NCI-H146 treated with DMSO at 0.1 percent for 48 hours (cell line): ENCODE measurements at regions not wholly inside any gene's neighbourhood (a gene's known extent, or its start where the extent isn't known, plus 50 kb on each side); places are given as distances from the start of the nearest gene placed in this dataset.
"Not testable (repeated sequence)": the region's sequence is repeated elsewhere in the genome, so short reads cannot be mapped to it uniquely, and the experiment has no call there.

Experiments
- DNase-seq: peaks from one replicate; lab custom pipeline; 2025; ENCODE audit not compliant: unreplicated experiment; lab: John Stamatoyannopoulos, UW

GRCh38 chr7:149992366-149992765 is 118.6 kb downstream of the ATP6V0E2 start:
- DNase-seq, result not testable (repeated sequence)

DNA sequence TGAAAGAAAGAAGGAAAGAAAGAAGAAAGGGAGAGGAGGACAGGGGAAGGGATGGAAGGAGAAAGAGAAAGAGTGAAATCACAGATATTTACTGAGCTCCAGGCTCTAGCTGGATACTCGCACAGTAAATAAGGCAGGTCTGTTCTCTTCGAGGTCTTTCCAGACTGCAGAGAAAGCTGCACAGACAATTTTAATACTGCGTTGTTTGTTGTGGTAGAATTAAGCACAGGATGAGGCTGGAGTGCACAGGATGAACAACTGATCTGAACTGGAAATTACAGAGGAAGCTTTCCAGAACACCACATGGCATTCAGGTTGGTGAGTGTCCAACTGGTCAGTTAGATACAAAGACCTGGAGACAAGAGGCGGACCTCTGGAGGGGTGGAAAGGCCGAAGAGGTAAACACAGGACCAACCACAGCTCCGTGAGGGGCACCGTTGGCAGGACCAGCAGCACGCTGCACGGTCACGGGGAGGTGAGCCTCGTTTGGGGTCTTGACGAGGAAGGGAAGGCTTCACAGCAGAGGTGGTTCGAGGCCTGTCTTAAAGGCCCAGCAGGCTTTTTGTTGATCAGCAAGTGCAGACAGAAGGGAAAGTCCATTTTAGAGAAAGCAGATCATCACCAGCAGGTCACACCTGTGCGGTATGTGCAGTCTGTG is 121.7 kb downstream of the ATP6V0E2 start:
- DNase-seq, result not testable (repeated sequence)

- not testable (repeated sequence) for DNase-seq
Observed at GRCh38 chr7:150000780-150001599, 127.2 kb downstream of the ATP6V0E2 start.

DNA sequence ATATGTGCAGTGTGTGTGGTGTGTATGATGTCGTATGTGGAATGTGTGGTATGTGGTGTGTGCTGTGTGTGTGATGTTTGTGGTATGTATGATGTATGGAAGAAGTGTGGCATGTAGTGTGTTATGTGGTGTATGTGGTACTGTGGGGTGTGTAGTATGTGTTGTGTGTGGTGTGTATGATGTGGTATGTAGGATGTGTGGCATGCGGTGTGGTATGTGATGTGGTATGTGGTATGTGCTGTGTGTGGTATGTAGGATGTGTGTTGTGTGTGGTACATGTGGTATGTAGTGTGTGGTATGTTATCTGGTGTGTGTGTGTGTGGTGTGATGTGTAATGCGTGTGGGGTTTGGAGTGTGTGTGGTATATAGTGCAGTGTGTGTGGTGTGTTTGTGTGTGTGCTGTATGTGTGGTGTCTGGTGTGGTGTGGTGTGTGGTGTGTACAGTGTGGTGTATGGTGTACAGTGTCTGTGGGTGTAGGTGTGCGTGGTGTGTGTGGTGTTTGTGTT is 129.6 kb downstream of the ATP6V0E2 start:
- no peak for DNase-seq

DNA sequence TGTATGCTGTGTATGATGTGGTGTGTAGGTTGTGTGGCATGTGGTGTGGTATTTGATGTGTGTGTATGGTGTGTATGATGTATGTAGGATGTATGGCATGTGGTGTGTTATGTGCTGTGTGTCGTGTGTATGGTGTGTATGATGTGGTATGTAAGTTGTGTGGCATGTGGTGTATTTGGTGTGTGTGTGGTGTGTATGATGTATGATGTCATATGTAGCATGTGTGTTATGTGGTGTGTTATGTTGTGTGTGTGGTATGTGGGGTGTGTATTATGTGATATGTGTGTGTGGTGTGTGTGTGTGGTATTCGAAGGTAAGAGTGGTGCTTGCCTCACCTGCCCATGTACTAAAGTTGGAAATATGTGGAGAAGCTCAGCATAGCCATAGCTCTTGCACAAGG is 130.2 kb downstream of the ATP6V0E2 start:
- not testable (repeated sequence) for DNase-seq

GRCh38 chr7:150004843-150005242 is 131.1 kb downstream of the ATP6V0E2 start:
- not testable (repeated sequence) for DNase-seq

- DNase-seq, result not testable (repeated sequence)
Observed at GRCh38 chr7:150009620-150010303, 136.0 kb downstream of the ATP6V0E2 start.

GRCh38 chr7:150016651-150017189 is 143.0 kb downstream of the ATP6V0E2 start:
- not testable (repeated sequence) for DNase-seq

DNA sequence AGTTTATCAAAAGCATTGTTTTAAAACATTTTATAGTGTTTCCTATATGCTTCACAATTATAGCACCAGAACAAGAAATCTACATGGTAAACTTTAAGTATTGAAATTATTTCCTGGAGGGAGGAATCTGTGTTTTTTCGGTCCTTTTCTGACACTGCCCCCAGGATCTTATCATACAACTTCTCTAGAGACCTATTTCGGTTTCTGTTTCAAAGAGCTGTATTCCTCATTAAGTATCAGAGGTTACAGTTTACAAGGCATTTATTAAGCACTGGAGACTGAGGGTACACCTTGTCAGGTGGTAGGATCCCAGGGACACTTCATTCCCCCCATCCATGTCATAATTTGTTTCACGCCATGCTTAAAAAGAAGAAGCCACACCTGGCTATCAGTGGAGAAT is 146.4 kb downstream of the ATP6V0E2 start:
- not testable (repeated sequence) for DNase-seq

- DNase-seq, result not testable (repeated sequence)
Observed at GRCh38 chr7:150024550-150025490, 151.1 kb downstream of the ATP6V0E2 start.

DNA sequence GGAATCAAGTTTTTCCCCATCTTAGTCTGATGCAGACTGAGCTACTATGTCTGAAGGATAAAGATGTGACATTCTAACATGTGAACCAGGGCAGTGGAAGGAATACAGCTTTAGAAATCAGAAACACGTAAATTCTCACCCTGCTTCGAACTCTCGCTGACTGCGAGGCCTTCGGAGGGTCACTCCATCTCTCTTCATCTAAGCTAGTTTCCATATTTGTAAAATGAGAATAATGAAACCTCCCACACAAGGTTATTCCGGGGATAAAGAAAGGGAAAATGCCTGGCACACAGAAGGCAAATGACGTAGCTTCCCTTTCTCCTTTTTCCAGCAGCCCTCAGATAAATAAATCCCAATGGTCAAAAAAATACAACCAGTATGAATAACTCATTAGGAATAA is 152.0 kb downstream of the ATP6V0E2 start:
- not testable (repeated sequence) for DNase-seq

DNA sequence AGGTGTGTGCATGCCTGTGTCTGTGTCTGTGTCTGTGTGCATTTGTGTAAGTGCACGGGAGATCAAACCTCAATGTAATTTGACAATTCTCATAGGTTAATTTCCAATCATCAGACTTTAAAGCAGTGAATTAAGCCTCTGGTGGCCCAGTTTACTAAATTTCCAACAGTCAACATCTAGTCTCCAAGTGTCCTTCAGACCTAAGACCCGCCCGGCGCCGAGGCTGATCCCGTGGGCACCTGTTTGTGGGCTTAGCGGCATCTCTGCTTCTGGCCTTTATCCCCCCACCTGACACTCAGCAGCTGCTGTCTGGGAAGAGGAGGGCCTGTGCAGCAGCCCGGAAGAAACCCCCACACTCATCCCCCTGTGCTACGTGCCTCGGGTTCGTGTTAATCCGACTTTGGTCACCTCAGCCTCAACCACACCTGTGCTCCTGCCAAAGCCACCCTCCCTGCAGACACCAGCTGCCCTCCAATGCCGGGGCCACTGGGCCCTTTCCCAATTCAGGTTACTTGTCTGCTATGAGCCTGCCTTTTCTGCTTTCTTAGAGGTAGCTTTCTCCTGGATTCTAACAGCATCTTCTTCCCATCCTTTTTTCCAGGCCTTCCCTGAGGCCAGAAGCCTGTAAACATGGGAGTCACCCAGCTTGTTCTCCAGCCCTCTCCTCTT is 154.7 kb downstream of the ATP6V0E2 start:
- not testable (repeated sequence) for DNase-seq

- not testable (repeated sequence) for DNase-seq
Observed at GRCh38 chr7:150029013-150029389, 155.2 kb downstream of the ATP6V0E2 start.

DNA sequence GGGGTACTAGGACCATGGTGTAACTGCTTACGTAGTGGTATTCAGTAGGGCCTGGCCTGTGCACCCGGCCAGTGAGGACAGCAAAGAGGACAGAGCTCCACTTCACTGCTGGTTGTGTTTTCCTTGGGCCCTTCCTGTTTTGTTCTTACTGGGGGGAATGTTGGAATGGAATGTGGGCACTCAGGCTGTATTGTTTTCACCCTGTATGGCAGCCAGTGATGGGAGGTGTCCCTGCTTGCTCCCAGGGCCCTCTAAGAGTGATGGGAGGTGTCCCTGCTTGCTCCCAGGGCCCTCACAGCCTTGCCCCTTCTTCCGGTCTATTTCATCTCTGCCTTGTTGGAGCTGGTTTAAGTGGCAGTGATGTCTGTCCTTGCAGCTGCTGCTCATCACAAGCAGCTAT is 158.0 kb downstream of the ATP6V0E2 start:
- DNase-seq, result not testable (repeated sequence)

DNA sequence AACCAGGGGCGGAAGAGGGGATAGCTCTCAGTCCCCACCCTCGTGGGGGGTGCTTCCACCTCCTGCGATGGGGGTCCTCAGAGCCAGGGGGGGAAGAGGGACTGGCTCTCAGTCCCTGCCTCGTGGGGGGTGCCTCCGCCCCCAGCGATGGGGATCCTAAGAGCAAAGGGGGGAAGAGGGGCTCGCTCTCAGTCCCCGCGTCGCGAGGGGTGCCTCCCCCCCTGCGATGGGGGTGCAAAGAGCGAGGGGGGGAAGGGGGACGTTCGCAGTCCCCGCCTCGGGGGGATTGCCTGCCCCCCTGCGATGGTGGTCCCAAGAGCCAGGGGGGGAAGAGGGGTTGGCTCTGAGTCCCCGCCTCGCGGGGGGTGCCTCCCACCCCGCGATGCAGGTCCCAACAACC is 159.9 kb downstream of the ATP6V0E2 start:
- DNase-seq, result not testable (repeated sequence)

GRCh38 chr7:150035769-150036168 is 162.0 kb downstream of the ATP6V0E2 start:
- not testable (repeated sequence) for DNase-seq

- DNase-seq, result not testable (repeated sequence)
Observed at GRCh38 chr7:150039061-150039460, 165.3 kb downstream of the ATP6V0E2 start.

DNA sequence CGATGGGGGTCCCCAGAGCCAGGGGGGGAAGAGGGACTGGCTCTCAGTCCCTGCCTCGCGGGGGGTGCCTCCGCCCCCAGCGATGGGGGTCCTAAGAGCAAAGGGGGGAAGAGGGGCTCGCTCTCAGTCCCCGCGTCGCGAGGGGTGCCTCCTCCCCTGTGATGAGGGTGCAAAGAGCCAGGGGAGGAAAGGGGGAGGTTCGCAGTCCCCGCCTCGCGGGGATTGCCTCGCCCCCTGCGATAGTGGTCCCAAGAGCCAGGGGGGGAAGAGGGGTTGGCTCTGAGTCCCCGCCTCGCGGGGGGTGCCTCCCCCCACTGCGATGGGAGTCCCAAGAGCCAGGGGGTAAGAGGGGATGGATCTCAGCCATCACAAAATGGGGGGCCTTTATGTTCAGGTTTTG is 168.5 kb downstream of the ATP6V0E2 start:
- not testable (repeated sequence) for DNase-seq

GRCh38 chr7:150044771-150045170 is 171.0 kb downstream of the ATP6V0E2 start:
- DNase-seq, result not testable (repeated sequence)
